Activated T-helper 2 cell treated with anti-CD3 and anti-CD28 coated beads, Interferon-gamma antibody, Interleukin-2, Interleukin-4, amounts not matched to agents 10 μg/mL and 5 μg/mL and 100 μg/mL, durations not matched to agents 14 hours and 24 hours and 36 hours (primary cell): ENCODE measurements at regions not wholly inside any gene's neighbourhood (a gene's known extent, or its start where the extent isn't known, plus 50 kb on each side); places are given as distances from the start of the nearest gene placed in this dataset.
"Not testable (repeated sequence)": the region's sequence is repeated elsewhere in the genome, so short reads cannot be mapped to it uniquely, and the experiment has no call there.

Experiments used
- DNase-seq: peaks from one replicate; pipeline ENCODE4 v3.0.0; 2021; ENCODE audit warnings: low spot score
- H3K27ac Mint-ChIP-seq: one replicate; pipeline ENCODE4 v1.8.0; 2021; ENCODE audit warnings: mixed read lengths
- H3K27me3 Mint-ChIP-seq: one replicate; pipeline ENCODE4 v1.8.0; 2021; ENCODE audit warnings: low read depth, mixed read lengths
- H3K36me3 Mint-ChIP-seq: one replicate; pipeline ENCODE4 v1.8.0; 2021; ENCODE audit warnings: low read depth, mixed read lengths
- H3K4me1 Mint-ChIP-seq: one replicate; pipeline ENCODE4 v1.8.0; 2021; ENCODE audit warnings: low read depth, mixed read lengths
- H3K4me3 Mint-ChIP-seq: one replicate; pipeline ENCODE4 v1.8.0; 2021; ENCODE audit warnings: low read depth, mild to moderate bottlenecking, moderate library complexity, mixed read lengths
- H3K9me3 Mint-ChIP-seq: one replicate; pipeline ENCODE4 v1.8.0; 2021; ENCODE audit warnings: mixed read lengths
- intact Hi-C: fragments of 100-400 bp; cut with micrococcal nuclease; formaldehyde crosslinking; loops from one replicate; pipeline ENCODE4 v1.15.1; 2023

DNA sequence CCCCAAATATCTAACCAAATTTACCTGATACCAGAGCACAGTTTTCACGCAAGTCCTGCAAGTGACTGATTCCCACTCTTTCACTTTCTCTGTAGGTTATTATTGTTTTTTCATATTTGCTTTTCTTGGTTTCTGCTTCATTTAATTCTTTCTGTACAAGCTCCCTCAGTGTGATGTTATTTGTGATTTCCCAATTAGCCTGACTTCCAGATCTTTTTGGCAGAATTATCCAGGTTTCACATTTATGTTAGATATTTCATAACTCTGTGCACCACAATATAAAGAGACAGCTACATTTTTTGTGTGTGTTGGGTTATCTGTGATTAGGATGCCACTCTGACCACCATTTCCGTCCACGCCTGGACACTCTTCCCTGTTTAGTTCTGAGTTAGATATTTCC is 381.5 kb upstream of the CNTNAP2 start:
- Mint-ChIP-seq H3K4me1 (no peaks in the 10 kb centered on the region), H3K27me3 (no peaks in the 10 kb centered on the region), H3K27ac (no peak overlapping the region), H3K36me3 (no peaks in the 10 kb centered on the region), H3K9me3 (peaks cover 6% of the 10 kb centered on the region), H3K4me3 (no peak overlapping the region)
- intact Hi-C loops: no loop called here
- DNase-seq: no peak

DNA sequence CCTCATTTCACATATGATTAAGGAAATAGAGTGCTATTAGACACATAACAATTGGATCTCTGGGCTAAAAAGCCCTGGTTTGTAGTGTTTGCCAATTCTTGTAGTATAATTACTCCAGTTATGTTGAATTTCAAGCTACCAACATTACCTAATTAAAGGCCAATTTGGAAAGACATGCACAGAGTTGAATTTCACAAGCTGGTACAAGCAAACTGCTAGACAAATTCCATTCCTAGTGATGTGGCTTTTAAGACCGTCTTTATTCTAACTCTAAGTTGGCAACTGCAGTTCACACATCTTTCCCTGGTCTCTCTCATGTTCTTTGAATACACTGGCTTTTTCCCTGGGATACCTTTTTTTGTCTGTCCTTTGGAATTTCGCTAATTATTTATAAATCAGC is 384.1 kb upstream of the CNTNAP2 start:
- H3K27ac Mint-ChIP-seq: no peak overlapping the region
- no peaks in the 10 kb centered on the region for H3K27me3 Mint-ChIP-seq
- no peaks in the 10 kb centered on the region for H3K36me3 Mint-ChIP-seq
- no peak for DNase-seq
- H3K9me3 Mint-ChIP-seq: no peaks in the 10 kb centered on the region
- intact Hi-C loops: no loop called here
- no peaks in the 10 kb centered on the region for H3K4me1 Mint-ChIP-seq
- no peak overlapping the region for H3K4me3 Mint-ChIP-seq

DNA sequence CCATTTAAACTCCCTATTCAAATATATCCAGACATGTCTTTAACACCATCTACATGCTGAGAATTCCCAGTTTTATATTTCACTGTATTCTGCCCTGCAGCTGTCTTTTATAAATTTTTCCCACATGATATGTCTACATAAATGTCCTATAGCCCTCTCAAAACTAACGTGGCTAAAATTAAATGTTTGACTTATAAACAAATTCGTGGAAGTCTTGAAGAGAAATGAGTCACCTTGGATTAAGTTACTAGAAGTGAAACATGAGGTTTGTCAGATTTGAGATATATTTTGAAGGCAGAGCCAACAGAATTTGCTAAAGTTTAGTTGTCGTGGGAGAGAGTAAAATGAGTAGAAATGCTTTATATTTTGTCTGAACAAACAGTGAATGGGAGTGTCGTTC is 386.9 kb upstream of the CNTNAP2 start:
- DNase-seq: no peak
- Mint-ChIP-seq H3K36me3 (no peaks in the 10 kb centered on the region), H3K4me1 (no peaks in the 10 kb centered on the region), H3K27me3 (no peaks in the 10 kb centered on the region), H3K4me3 (no peak overlapping the region), H3K9me3 (peaks cover 5% of the 10 kb centered on the region), H3K27ac (no peak overlapping the region)
- intact Hi-C loops: no loop called here

DNA sequence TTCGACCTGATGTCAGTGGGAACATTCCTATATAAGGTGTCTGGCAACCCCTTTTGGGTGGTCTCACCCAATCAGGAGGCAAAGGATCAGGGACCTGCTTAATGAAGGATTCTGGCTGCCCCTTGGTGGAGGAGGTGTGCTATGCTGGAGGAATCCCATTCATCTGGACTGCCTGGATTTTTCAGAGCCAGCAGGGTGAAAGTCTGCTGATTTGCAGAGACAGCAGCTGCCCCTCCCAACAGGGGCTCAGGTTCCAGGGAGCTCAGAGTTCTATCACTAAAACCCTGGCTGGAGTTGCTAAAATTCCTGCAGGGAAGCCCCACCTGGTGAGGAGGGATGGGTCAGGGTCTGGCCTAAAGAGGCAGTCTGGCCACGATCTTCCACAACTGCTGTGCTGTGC is 398.5 kb upstream of the CNTNAP2 start:
- Mint-ChIP-seq H3K36me3 (no peaks in the 10 kb centered on the region), H3K27ac (no peak overlapping the region), H3K4me1 (no peaks in the 10 kb centered on the region), H3K27me3 (no peaks in the 10 kb centered on the region), H3K9me3 (peaks cover 14% of the 10 kb centered on the region), H3K4me3 (no peak overlapping the region)
- intact Hi-C loops: no loop called here
- no peak for DNase-seq

DNA sequence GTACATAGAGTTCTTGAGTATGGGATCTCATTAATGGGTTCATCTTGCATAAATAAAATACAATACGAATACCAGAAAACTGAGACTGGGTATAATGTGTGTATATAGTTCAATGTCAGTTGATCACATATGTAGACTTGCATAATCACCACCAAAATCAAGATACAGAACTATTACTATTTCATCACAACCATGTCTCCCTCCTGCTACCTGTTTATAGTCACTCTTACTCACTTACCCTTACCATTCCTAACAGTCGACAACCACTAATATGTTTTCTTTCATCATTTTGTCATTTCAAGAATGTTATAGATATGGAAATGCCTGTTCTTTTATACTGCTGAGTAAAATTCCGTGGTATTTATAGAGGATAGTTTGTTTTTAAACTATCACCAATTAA is 416.1 kb upstream of the CNTNAP2 start:
- intact Hi-C loops: no loop called here
- peaks cover 4% of the 10 kb centered on the region for H3K9me3 Mint-ChIP-seq
- H3K4me3 Mint-ChIP-seq: no peak overlapping the region
- no peaks in the 10 kb centered on the region for H3K27me3 Mint-ChIP-seq
- no peaks in the 10 kb centered on the region for H3K4me1 Mint-ChIP-seq
- DNase-seq: no peak
- no peak overlapping the region for H3K27ac Mint-ChIP-seq
- H3K36me3 Mint-ChIP-seq: no peaks in the 10 kb centered on the region

DNA sequence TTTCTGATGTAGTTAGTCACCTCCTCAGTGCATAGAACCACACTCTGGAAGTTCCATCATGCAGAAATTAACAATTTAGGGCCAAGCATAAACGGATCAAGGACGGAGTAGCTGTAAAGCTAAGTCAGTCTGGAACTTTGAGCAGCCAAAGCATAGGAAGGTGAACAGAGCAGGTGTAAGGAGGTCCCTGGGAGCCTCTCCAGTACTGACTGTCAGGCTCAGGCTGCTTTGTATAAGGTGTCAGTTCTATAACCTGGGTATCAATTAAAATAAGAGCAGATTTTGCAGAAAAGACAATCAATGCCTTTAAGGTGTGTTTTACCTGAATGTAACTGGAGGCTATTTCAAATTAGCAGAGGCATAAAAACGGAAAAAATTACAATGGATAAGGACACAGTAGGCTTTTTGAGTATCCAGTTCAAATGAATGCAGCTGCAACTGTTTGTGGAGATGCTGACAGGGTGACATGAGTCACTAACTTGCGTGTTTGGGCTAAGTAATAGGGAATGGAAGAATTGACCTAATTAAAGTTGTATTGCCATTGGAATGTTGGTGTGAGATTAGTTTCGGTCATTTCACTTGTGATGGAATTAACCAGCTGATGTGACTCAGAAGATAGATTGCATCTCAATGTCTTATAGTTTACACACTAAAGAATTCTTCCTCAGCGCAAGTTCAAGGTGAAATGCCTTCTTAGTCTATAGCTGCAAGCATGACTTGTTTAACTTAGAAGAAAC is 417.9 kb upstream of the CNTNAP2 start:
- no peak overlapping the region for H3K4me3 Mint-ChIP-seq
- no peak for DNase-seq
- H3K9me3 Mint-ChIP-seq: peaks cover 4% of the 10 kb centered on the region
- H3K27me3 Mint-ChIP-seq: no peaks in the 10 kb centered on the region
- no peaks in the 10 kb centered on the region for H3K4me1 Mint-ChIP-seq
- no peak overlapping the region for H3K27ac Mint-ChIP-seq
- intact Hi-C loops: no loop called here
- no peaks in the 10 kb centered on the region for H3K36me3 Mint-ChIP-seq

DNA sequence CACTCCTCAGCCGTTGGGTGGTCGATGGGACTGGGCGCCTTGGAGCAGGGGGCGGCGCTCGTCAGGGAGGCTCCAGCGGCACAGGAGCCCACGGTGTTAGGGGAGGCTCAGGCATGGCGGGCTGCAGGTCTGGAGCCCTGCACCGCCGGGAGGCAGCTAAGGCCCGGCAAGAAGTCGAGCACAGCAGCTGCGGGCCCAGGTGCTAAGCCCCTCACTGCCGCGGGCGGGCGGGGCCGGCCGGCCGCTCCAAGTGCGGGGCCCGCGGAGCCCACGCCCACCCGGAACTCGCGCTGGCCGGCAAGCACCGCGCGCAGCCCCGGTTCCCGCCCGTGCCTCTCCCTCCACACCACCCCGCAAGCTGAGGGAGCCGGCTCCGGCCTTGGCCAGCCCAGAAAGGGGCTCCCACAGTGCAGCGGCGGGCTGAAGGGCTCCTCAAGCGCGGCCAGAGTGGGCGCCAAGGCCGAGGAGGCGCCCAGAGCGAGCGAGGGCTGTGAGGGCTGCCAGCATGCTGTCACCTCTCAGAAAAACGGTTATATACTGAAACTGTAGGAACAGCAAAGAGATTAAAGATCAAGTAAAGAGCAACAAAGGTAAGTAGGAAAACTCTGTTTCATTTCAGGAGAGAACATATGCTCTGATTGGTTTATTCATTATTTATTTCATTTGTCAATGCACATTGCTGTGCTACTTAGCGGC is 419.0 kb upstream of the CNTNAP2 start:
- H3K27me3 Mint-ChIP-seq, intact Hi-C loops, H3K4me3 Mint-ChIP-seq, H3K27ac Mint-ChIP-seq, H3K4me1 Mint-ChIP-seq, H3K9me3 Mint-ChIP-seq, DNase-seq, H3K36me3 Mint-ChIP-seq: not testable (repeated sequence)

DNA sequence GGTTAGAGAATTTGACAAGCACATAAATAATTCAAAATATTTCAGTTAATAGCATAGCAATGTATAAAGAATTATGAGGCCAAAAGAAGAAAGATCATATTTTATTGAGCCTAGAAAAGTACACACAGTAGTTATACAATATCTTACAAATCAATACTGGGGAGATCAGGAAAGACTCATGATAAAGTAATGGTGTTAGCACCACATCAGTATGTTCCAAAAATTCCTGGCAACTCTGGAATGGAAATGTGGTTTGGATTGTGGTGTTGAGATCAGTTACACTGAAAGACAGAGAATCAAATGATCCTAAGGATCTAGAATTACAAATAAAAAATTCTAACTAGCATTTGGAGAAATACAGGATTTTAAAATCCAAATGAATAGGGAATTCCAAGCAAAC is 420.5 kb upstream of the CNTNAP2 start:
- Mint-ChIP-seq H3K4me3 (no peak overlapping the region), H3K4me1 (no peaks in the 10 kb centered on the region), H3K9me3 (peaks cover 4% of the 10 kb centered on the region), H3K36me3 (no peaks in the 10 kb centered on the region), H3K27ac (no peak overlapping the region), H3K27me3 (no peaks in the 10 kb centered on the region)
- intact Hi-C loops: no loop called here
- DNase-seq: no peak

DNA sequence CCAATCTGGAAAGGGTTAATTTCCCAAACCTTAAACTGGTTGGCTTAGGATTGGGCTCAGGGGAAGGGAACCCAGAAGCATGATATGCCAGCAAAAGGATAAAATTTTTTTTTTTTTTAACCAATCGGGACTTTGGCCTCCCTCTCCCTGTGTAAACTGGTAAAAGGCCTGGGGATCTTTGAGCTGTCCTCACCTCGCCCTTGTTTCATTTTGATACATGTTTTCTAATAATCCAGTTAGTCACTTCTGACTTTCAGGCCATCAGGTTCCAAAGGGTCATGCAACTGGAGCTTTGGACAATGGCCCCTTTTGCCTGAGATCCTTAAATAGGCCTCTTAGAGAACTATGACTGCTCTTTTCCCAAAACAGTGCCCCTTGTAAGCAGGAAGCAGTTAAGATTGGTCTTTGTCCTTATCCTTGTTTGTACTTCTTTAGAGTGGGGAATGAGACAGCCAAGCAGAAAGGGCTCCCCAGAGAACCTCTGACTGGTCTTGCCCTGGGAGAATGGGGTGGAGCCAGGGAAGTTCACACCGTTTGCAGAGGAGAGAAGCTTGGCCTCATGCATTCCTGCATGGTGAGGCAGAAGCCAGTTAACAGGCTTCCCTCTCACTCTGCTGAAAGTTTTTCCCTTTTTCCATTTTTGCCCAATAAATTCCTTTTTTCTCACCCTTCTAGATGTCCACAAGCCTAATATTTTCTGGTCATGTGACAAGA is 424.2 kb upstream of the CNTNAP2 start:
- Mint-ChIP-seq H3K9me3 (peaks cover 4% of the 10 kb centered on the region), H3K36me3 (no peaks in the 10 kb centered on the region), H3K4me1 (no peaks in the 10 kb centered on the region), H3K4me3 (no peak overlapping the region), H3K27me3 (no peaks in the 10 kb centered on the region), H3K27ac (no peak overlapping the region)
- no peak for DNase-seq
- intact Hi-C loops: no loop called here

DNA sequence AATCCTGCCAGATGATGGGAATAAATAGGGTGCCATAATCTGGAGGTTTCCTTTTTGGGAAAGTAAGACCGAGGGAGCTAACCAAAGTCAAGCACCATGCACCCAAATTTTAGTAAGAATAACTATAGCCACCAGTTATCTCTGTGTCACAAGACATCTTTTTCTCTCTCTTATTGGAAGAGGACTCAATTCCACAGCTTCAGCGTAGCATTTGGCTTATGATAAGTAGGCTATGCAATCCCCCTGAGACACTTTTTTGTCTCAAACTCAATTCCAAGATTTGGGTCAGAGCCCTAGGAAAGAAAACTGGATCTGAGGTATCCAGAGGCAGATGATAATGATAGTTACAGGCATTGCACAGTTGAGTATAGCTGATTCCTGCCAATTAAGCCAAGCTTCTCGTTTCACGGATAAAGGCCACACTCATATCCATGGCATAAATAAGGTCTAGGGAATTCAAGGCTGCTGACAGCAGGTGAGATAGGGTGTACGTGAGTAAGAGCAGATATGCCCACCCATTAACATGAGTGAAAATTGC is 425.2 kb upstream of the CNTNAP2 start:
- no peaks in the 10 kb centered on the region for H3K36me3 Mint-ChIP-seq
- H3K27me3 Mint-ChIP-seq: no peaks in the 10 kb centered on the region
- H3K4me1 Mint-ChIP-seq: no peaks in the 10 kb centered on the region
- intact Hi-C loops: no loop called here
- no peak overlapping the region for H3K4me3 Mint-ChIP-seq
- no peak for DNase-seq
- peaks cover 4% of the 10 kb centered on the region for H3K9me3 Mint-ChIP-seq
- no peak overlapping the region for H3K27ac Mint-ChIP-seq

DNA sequence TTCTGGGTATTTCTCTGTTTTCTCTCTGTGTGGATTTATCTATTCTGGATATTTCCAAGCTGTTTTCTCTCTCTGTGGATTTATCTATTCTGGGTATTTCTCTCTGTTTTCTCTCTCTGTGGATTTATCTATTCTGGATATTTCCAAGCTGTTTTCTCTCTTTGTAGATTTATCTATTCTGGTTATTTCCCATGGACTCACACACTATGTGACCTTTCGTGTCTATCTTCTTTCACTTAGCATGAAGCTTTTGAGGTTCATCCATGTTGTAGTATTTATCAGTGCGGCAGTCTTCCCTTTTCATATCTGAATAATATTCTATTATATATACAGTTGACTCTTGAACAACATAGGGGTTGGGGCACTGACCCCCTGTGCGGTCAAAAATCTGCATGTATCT is 435.0 kb upstream of the CNTNAP2 start:
- no peaks in the 10 kb centered on the region for H3K36me3 Mint-ChIP-seq
- no peaks in the 10 kb centered on the region for H3K27me3 Mint-ChIP-seq
- no peak overlapping the region for H3K27ac Mint-ChIP-seq
- peaks cover 5% of the 10 kb centered on the region for H3K9me3 Mint-ChIP-seq
- no peak for DNase-seq
- H3K4me1 Mint-ChIP-seq: no peaks in the 10 kb centered on the region
- no peak overlapping the region for H3K4me3 Mint-ChIP-seq
- intact Hi-C loops: no loop called here

DNA sequence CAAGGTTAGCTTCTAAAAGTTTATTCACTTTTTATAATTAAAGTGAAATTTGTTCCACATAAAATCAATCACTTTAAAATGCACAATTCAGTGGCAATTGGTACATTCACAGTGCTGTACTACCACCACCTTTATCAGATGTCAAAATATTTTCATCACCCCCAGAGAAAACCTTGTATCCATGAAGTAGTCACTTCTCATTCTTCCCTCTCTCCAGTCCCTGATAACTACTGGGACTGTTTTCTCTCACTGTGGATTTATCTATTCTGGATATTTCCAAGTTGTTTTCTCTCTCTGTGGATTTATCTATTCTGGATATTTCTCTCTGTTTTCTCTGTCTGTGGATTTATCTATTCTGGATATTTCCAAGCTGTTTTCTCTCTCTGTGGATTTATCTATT is 435.4 kb upstream of the CNTNAP2 start:
- no peaks in the 10 kb centered on the region for H3K36me3 Mint-ChIP-seq
- H3K9me3 Mint-ChIP-seq: peaks cover 4% of the 10 kb centered on the region
- no peak overlapping the region for H3K4me3 Mint-ChIP-seq
- no peaks in the 10 kb centered on the region for H3K27me3 Mint-ChIP-seq
- intact Hi-C loops: no loop called here
- DNase-seq: no peak
- H3K4me1 Mint-ChIP-seq: no peaks in the 10 kb centered on the region
- no peak overlapping the region for H3K27ac Mint-ChIP-seq
